ENCODE measurements at regions not wholly inside any gene's neighbourhood (a gene's known extent, or its start where the extent isn't known, plus 50 kb on each side); places are given as distances from the start of the nearest gene placed in this dataset.

GRCh38 chr18:60176259-60176658 lies 196.3 kb downstream of the MC4R start:
- no peak overlapping the region for H2AFZ ChIP-seq (ENCODE audit: low read length)
- no peak for DNase-seq
- no peaks in the 10 kb centered on the region for H3K36me3 ChIP-seq (ENCODE audit: insufficient read depth, low read length)
- no peak overlapping the region for H3K4me2 ChIP-seq (ENCODE audit: low read depth, low read length, poor library complexity, severe bottlenecking)
- no peaks in the 10 kb centered on the region for H3K27me3 ChIP-seq (ENCODE audit: low read length)
- H4K20me1 ChIP-seq (ENCODE audit: insufficient read depth, low read depth, low read length), result no peaks in the 10 kb centered on the region
- H3K9me2 ChIP-seq (replicated peaks; ENCODE audit: insufficient read depth, low read length), result no peaks in the 10 kb centered on the region; the same call in 1 of the 2 replicates
- no peak overlapping the region for H3K9ac ChIP-seq (ENCODE audit: low read length)
- no peaks in the 10 kb centered on the region for H3K79me2 ChIP-seq (ENCODE audit: low read length)
- no peaks in the 10 kb centered on the region; the same call in 1 of the 2 replicates for H3K9me3 ChIP-seq (ENCODE audit: low read length)
- no peak overlapping the region for H3K4me3 ChIP-seq (ENCODE audit: low read length)
- H3K27ac ChIP-seq (ENCODE audit: low read length), result no peak overlapping the region
- no peaks in the 10 kb centered on the region for H3K4me1 ChIP-seq (ENCODE audit: low read length)

GRCh38 chr18:60174832-60175231 lies 197.7 kb downstream of the MC4R start:
- no peak overlapping the region for H3K4me3 ChIP-seq (ENCODE audit: low read length)

DNA sequence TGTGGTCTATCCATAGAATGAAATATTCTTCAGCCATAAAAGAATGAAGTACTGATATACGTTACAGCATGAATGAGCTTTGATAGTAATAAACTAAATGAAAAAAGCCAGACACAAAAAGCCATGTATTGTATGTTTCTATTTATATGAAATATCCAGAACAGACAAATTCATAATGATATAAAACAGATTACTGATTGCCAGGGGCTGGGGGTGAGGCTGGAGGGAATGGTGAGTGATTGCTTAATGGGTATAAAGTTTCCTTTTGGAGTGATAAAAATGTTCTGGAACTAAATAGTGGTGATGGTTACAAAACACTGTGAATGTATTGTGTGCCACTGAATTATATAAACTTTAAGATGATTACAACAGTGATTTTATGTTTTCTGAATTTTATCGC lies 200.5 kb downstream of the MC4R start:
- H3K4me3 ChIP-seq (ENCODE audit: low read length), result no peak overlapping the region
- no peak for DNase-seq
- H3K9me2 ChIP-seq (replicated peaks; ENCODE audit: insufficient read depth, low read length), result no peaks in the 10 kb centered on the region; the same call in 1 of the 2 replicates
- H3K79me2 ChIP-seq (ENCODE audit: low read length), result no peaks in the 10 kb centered on the region
- no peaks in the 10 kb centered on the region for H3K4me1 ChIP-seq (ENCODE audit: low read length)
- H4K20me1 ChIP-seq (ENCODE audit: insufficient read depth, low read depth, low read length), result no peaks in the 10 kb centered on the region
- H3K4me2 ChIP-seq (ENCODE audit: low read depth, low read length, poor library complexity, severe bottlenecking), result no peak overlapping the region
- H3K27me3 ChIP-seq (ENCODE audit: low read length), result no peaks in the 10 kb centered on the region
- no peak overlapping the region for H3K9ac ChIP-seq (ENCODE audit: low read length)
- no peak overlapping the region for H2AFZ ChIP-seq (ENCODE audit: low read length)
- no peaks in the 10 kb centered on the region for H3K9me3 ChIP-seq (ENCODE audit: low read length)
- H3K36me3 ChIP-seq (ENCODE audit: insufficient read depth, low read length), result no peaks in the 10 kb centered on the region
- no peak overlapping the region for H3K27ac ChIP-seq (ENCODE audit: low read length)

More at GRCh38 chr18:60174832-60175231, 197.7 kb downstream of the MC4R start:
- Histone ChIP-seq H3K4me1 (ENCODE audit: low read length) (no peaks in the 10 kb centered on the region), H3K9ac (ENCODE audit: low read length) (no peak overlapping the region), H3K79me2 (ENCODE audit: low read length) (no peaks in the 10 kb centered on the region), H3K27me3 (ENCODE audit: low read length) (no peaks in the 10 kb centered on the region), H3K36me3 (ENCODE audit: insufficient read depth, low read length) (no peaks in the 10 kb centered on the region), H4K20me1 (ENCODE audit: insufficient read depth, low read depth, low read length) (no peaks in the 10 kb centered on the region), H3K4me2 (ENCODE audit: low read depth, low read length, poor library complexity, severe bottlenecking) (no peak overlapping the region), H3K9me3 (ENCODE audit: low read length) (no peaks in the 10 kb centered on the region; the same call in 1 of the 2 replicates), H3K9me2 (replicated peaks; ENCODE audit: insufficient read depth, low read length) (no peaks in the 10 kb centered on the region; the same call in 1 of the 2 replicates), H2AFZ (ENCODE audit: low read length) (no peak overlapping the region), H3K27ac (ENCODE audit: low read length) (no peak overlapping the region)
- no peak for DNase-seq

GRCh38 chr18:60163622-60164021 lies 209.0 kb downstream of the MC4R start:
- no peak for DNase-seq
- Histone ChIP-seq H3K4me3 (ENCODE audit: low read length) (no peak overlapping the region), H4K20me1 (ENCODE audit: insufficient read depth, low read depth, low read length) (no peaks in the 10 kb centered on the region), H3K9me2 (replicated peaks; ENCODE audit: insufficient read depth, low read length) (no peaks in the 10 kb centered on the region), H3K79me2 (ENCODE audit: low read length) (no peaks in the 10 kb centered on the region), H3K4me1 (ENCODE audit: low read length) (no peaks in the 10 kb centered on the region), H3K36me3 (ENCODE audit: insufficient read depth, low read length) (no peaks in the 10 kb centered on the region), H3K27ac (ENCODE audit: low read length) (no peak overlapping the region), H2AFZ (ENCODE audit: low read length) (no peak overlapping the region), H3K9ac (ENCODE audit: low read length) (no peak overlapping the region), H3K4me2 (ENCODE audit: low read depth, low read length, poor library complexity, severe bottlenecking) (no peak overlapping the region), H3K9me3 (ENCODE audit: low read length) (no peaks in the 10 kb centered on the region; the same call in 1 of the 2 replicates), H3K27me3 (ENCODE audit: low read length) (no peaks in the 10 kb centered on the region)

GRCh38 chr18:60162388-60162787 lies 210.2 kb downstream of the MC4R start:
- H4K20me1 ChIP-seq (ENCODE audit: insufficient read depth, low read depth, low read length), result no peaks in the 10 kb centered on the region
- H3K9me3 ChIP-seq (ENCODE audit: low read length), result no peaks in the 10 kb centered on the region; the same call in 1 of the 2 replicates
- no peaks in the 10 kb centered on the region for H3K4me1 ChIP-seq (ENCODE audit: low read length)
- H2AFZ ChIP-seq (ENCODE audit: low read length), result no peak overlapping the region
- no peak overlapping the region for H3K9ac ChIP-seq (ENCODE audit: low read length)
- H3K4me3 ChIP-seq (ENCODE audit: low read length), result no peak overlapping the region
- no peak overlapping the region for H3K4me2 ChIP-seq (ENCODE audit: low read depth, low read length, poor library complexity, severe bottlenecking)
- no peaks in the 10 kb centered on the region for H3K27me3 ChIP-seq (ENCODE audit: low read length)
- no peaks in the 10 kb centered on the region for H3K9me2 ChIP-seq (replicated peaks; ENCODE audit: insufficient read depth, low read length)
- no peaks in the 10 kb centered on the region for H3K36me3 ChIP-seq (ENCODE audit: insufficient read depth, low read length)
- no peak overlapping the region for H3K27ac ChIP-seq (ENCODE audit: low read length)
- DNase-seq, result no peak
- no peaks in the 10 kb centered on the region for H3K79me2 ChIP-seq (ENCODE audit: low read length)

DNA sequence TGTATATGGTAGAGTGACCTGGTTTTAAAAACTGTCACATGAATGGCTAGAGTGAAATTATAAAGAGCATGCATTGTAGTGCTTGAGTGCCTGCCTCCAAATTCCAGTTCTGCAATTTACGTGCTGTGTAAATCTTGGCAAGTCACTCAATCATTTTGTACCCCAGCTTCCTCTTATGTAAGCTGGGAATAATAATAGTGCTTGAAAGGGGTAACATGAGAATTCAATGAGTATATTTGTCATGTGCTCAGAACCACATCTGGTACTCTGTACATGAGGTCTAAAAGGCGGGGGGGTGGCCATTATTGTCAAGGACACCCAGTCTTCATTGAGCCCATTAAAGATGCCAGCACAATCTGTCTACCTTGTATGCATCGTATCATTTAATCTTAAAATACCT lies 214.8 kb downstream of the MC4R start:
- Histone ChIP-seq H4K20me1 (ENCODE audit: insufficient read depth, low read depth, low read length) (no peaks in the 10 kb centered on the region), H3K4me3 (ENCODE audit: low read length) (no peak overlapping the region), H3K27ac (ENCODE audit: low read length) (no peak overlapping the region), H3K36me3 (ENCODE audit: insufficient read depth, low read length) (no peaks in the 10 kb centered on the region), H3K9me2 (replicated peaks; ENCODE audit: insufficient read depth, low read length) (no peaks in the 10 kb centered on the region), H3K79me2 (ENCODE audit: low read length) (no peaks in the 10 kb centered on the region), H3K9me3 (ENCODE audit: low read length) (peaks cover 4% of the 10 kb centered on the region; the same call in 1 of the 2 replicates), H2AFZ (ENCODE audit: low read length) (no peak overlapping the region), H3K4me1 (ENCODE audit: low read length) (no peaks in the 10 kb centered on the region), H3K4me2 (ENCODE audit: low read depth, low read length, poor library complexity, severe bottlenecking) (no peak overlapping the region), H3K9ac (ENCODE audit: low read length) (no peak overlapping the region), H3K27me3 (ENCODE audit: low read length) (no peaks in the 10 kb centered on the region)
- no peak for DNase-seq

GRCh38 chr18:60153376-60153775 lies 219.2 kb downstream of the MC4R start:
- Histone ChIP-seq H3K79me2 (ENCODE audit: low read length) (no peaks in the 10 kb centered on the region), H3K9ac (ENCODE audit: low read length) (no peak overlapping the region), H3K9me2 (replicated peaks; ENCODE audit: insufficient read depth, low read length) (no peaks in the 10 kb centered on the region), H4K20me1 (ENCODE audit: insufficient read depth, low read depth, low read length) (no peaks in the 10 kb centered on the region), H3K4me2 (ENCODE audit: low read depth, low read length, poor library complexity, severe bottlenecking) (no peak overlapping the region), H2AFZ (ENCODE audit: low read length) (no peak overlapping the region), H3K4me3 (ENCODE audit: low read length) (no peak overlapping the region), H3K27ac (ENCODE audit: low read length) (no peak overlapping the region), H3K27me3 (ENCODE audit: low read length) (no peaks in the 10 kb centered on the region), H3K4me1 (ENCODE audit: low read length) (no peaks in the 10 kb centered on the region), H3K9me3 (ENCODE audit: low read length) (0 out of 2 replicates have a peak, but pooled peaks cover 4% of the 10 kb centered on the region), H3K36me3 (ENCODE audit: insufficient read depth, low read length) (no peaks in the 10 kb centered on the region)
- no peak for DNase-seq

- Histone ChIP-seq H2AFZ (ENCODE audit: low read length) (no peak overlapping the region), H3K79me2 (ENCODE audit: low read length) (no peaks in the 10 kb centered on the region), H3K36me3 (ENCODE audit: insufficient read depth, low read length) (no peaks in the 10 kb centered on the region), H3K4me3 (ENCODE audit: low read length) (no peak overlapping the region), H3K4me1 (ENCODE audit: low read length) (no peaks in the 10 kb centered on the region), H3K4me2 (ENCODE audit: low read depth, low read length, poor library complexity, severe bottlenecking) (no peak overlapping the region), H3K9ac (ENCODE audit: low read length) (no peak overlapping the region), H3K9me2 (replicated peaks; ENCODE audit: insufficient read depth, low read length) (no peaks in the 10 kb centered on the region), H4K20me1 (ENCODE audit: insufficient read depth, low read depth, low read length) (no peaks in the 10 kb centered on the region), H3K9me3 (ENCODE audit: low read length) (no peaks in the 10 kb centered on the region), H3K27ac (ENCODE audit: low read length) (no peak overlapping the region), H3K27me3 (ENCODE audit: low read length) (no peaks in the 10 kb centered on the region)
- DNase-seq, result no peak
Measured at GRCh38 chr18:60149316-60149715, 223.3 kb downstream of the MC4R start.

- Histone ChIP-seq H4K20me1 (ENCODE audit: insufficient read depth, low read depth, low read length) (no peaks in the 10 kb centered on the region), H3K4me1 (ENCODE audit: low read length) (no peaks in the 10 kb centered on the region), H3K9me2 (replicated peaks; ENCODE audit: insufficient read depth, low read length) (no peaks in the 10 kb centered on the region), H3K36me3 (ENCODE audit: insufficient read depth, low read length) (no peaks in the 10 kb centered on the region), H2AFZ (ENCODE audit: low read length) (no peak overlapping the region), H3K4me3 (ENCODE audit: low read length) (no peak overlapping the region), H3K9me3 (ENCODE audit: low read length) (no peaks in the 10 kb centered on the region), H3K9ac (ENCODE audit: low read length) (no peak overlapping the region), H3K4me2 (ENCODE audit: low read depth, low read length, poor library complexity, severe bottlenecking) (no peak overlapping the region), H3K27ac (ENCODE audit: low read length) (no peak overlapping the region), H3K27me3 (ENCODE audit: low read length) (no peaks in the 10 kb centered on the region), H3K79me2 (ENCODE audit: low read length) (no peaks in the 10 kb centered on the region)
- no peak for DNase-seq
Measured at GRCh38 chr18:60147323-60147722, 225.3 kb downstream of the MC4R start.
